ENCODE measurements at regions not wholly inside any gene's neighbourhood (a gene's known extent, or its start where the extent isn't known, plus 50 kb on each side); places are given as distances from the start of the nearest gene placed in this dataset.
A peak's percentile ranks its signal among the peaks of the same experiment; 100 is the strongest.

GRCh38 chr2:18169121-18169892 is 290.8 kb downstream of the KCNS3 start:
- DNase-seq (ENCODE audit: low read depth, low spot score): no peak
- H3K27ac ChIP-seq: no peak overlapping the region

- no peak for DNase-seq (ENCODE audit: low read depth, low spot score)
- H3K27ac ChIP-seq: no peak overlapping the region
These were observed 289.4 kb downstream of the KCNS3 start for GRCh38 chr2:18167871-18168270.

GRCh38 chr2:18161681-18162080 is 283.2 kb downstream of the KCNS3 start:
- no peak overlapping the region for H3K27ac ChIP-seq
- no peak for DNase-seq (ENCODE audit: low read depth, low spot score)

GRCh38 chr2:18159896-18160295 is 281.4 kb downstream of the KCNS3 start:
- no peak overlapping the region for H3K27ac ChIP-seq
- no peak for DNase-seq (ENCODE audit: low read depth, low spot score)

- no peak for DNase-seq (ENCODE audit: low read depth, low spot score)
- no peak overlapping the region for H3K27ac ChIP-seq
These were observed 278.0 kb downstream of the KCNS3 start for GRCh38 chr2:18156421-18156820.

- H3K27ac ChIP-seq: no peak overlapping the region
- no peak for DNase-seq (ENCODE audit: low read depth, low spot score)
These were observed 277.5 kb downstream of the KCNS3 start for GRCh38 chr2:18156002-18156401.

- DNase-seq (ENCODE audit: low read depth, low spot score): no peak
- no peak overlapping the region for H3K27ac ChIP-seq
These were observed 276.3 kb downstream of the KCNS3 start for GRCh38 chr2:18154812-18155211.

GRCh38 chr2:18154259-18154658 is 275.8 kb downstream of the KCNS3 start:
- H3K27ac ChIP-seq: no peak overlapping the region
- DNase-seq (ENCODE audit: low read depth, low spot score): peak; percentile 12

- H3K27ac ChIP-seq: no peak overlapping the region
- no peak for DNase-seq (ENCODE audit: low read depth, low spot score)
These were observed 275.3 kb downstream of the KCNS3 start for GRCh38 chr2:18153741-18154140.

GRCh38 chr2:18151237-18151636 is 272.8 kb downstream of the KCNS3 start:
- DNase-seq (ENCODE audit: low read depth, low spot score): no peak
- H3K27ac ChIP-seq: no peak overlapping the region

GRCh38 chr2:18149660-18150246 is 271.3 kb downstream of the KCNS3 start:
- H3K27ac ChIP-seq: no peak overlapping the region
- no peak for DNase-seq (ENCODE audit: low read depth, low spot score)

- H3K27ac ChIP-seq: no peak overlapping the region
- DNase-seq (ENCODE audit: low read depth, low spot score): no peak
These were observed 258.5 kb downstream of the KCNS3 start for GRCh38 chr2:18136881-18137475.

GRCh38 chr2:18133310-18133709 is 254.8 kb downstream of the KCNS3 start:
- no peak for DNase-seq (ENCODE audit: low read depth, low spot score)
- H3K27ac ChIP-seq: no peak overlapping the region

GRCh38 chr2:18132697-18133096 is 254.2 kb downstream of the KCNS3 start:
- DNase-seq (ENCODE audit: low read depth, low spot score): no peak
- no peak overlapping the region for H3K27ac ChIP-seq

- DNase-seq (ENCODE audit: low read depth, low spot score): no peak
- no peak overlapping the region for H3K27ac ChIP-seq
These were observed 253.3 kb downstream of the KCNS3 start for GRCh38 chr2:18131761-18132160.

- no peak overlapping the region for H3K27ac ChIP-seq
- DNase-seq (ENCODE audit: low read depth, low spot score): no peak
These were observed 250.9 kb downstream of the KCNS3 start for GRCh38 chr2:18129348-18129747.

- H3K27ac ChIP-seq: no peak overlapping the region
These were observed 246.8 kb downstream of the KCNS3 start for GRCh38 chr2:18125303-18125702.

GRCh38 chr2:18124116-18124835 is 245.8 kb downstream of the KCNS3 start:
- DNase-seq (ENCODE audit: low read depth, low spot score): no peak
- no peak overlapping the region for H3K27ac ChIP-seq

More at GRCh38 chr2:18125303-18125702, 246.8 kb downstream of the KCNS3 start:
- no peak for DNase-seq (ENCODE audit: low read depth, low spot score)

- no peak for DNase-seq (ENCODE audit: low read depth, low spot score)
These were observed 245.1 kb downstream of the KCNS3 start for GRCh38 chr2:18123577-18123976.

GRCh38 chr2:18123211-18123570 is 244.7 kb downstream of the KCNS3 start:
- H3K27ac ChIP-seq: no peak overlapping the region
- DNase-seq (ENCODE audit: low read depth, low spot score): no peak

More at GRCh38 chr2:18123577-18123976, 245.1 kb downstream of the KCNS3 start:
- no peak overlapping the region for H3K27ac ChIP-seq
